DND-41 (cell line): ENCODE measurements at regions not wholly inside any gene's neighbourhood (a gene's known extent, or its start where the extent isn't known, plus 50 kb on each side); places are given as distances from the start of the nearest gene placed in this dataset.

Source experiments
- CTCF ChIP-seq: IDR thresholded peaks from 2 replicates; pipeline ENCODE4 v1.5.1; 2012; ENCODE audit warnings: borderline replicate concordance, low read length, moderate library complexity, mild to moderate bottlenecking; ENCODE audit not compliant: poor library complexity, severe bottlenecking; ENCODE audit errors: extremely low read depth
- EZH2 ChIP-seq: IDR thresholded peaks from 3 replicates; pipeline ENCODE4 v1.6.1; 2012; ENCODE audit warnings: borderline replicate concordance, low read depth, mild to moderate bottlenecking, moderate library complexity, low read length, inconsistent platforms; ENCODE audit not compliant: severe bottlenecking

GRCh38 chr4:97003715-97004114 lies 1139.6 kb downstream of the STPG2 start:
- no peak for TF ChIP-seq CTCF
- no peak for TF ChIP-seq EZH2
